Breast epithelium (tissue), 3 donors: ENCODE measurements at regions not wholly inside any gene's neighbourhood (a gene's known extent, or its start where the extent isn't known, plus 50 kb on each side); places are given as distances from the start of the nearest gene placed in this dataset.

Source experiments
- POLR2A ChIP-seq: fragments of 450-650 bp; IDR thresholded peaks from one replicate; pipeline ENCODE4 v1.6.1; 2016; ENCODE audit warnings: antibody characterized with exemption, mild to moderate bottlenecking, moderate library complexity
- POLR2AphosphoS5 ChIP-seq, 3 donors: sonication (generic); formaldehyde crosslinking; IDR thresholded peaks; one replicate each; pipeline ENCODE4 v1.6.1; 2017; ENCODE audit warnings: antibody characterized with exemption in 3 of 3
- TF ChIP-seq, protein P1 (sequence below), 3 donors: fragments of 450-650 bp; IDR thresholded peaks; one replicate each; pipeline ENCODE4 v1.5.1; 2016 to 2017; ENCODE audit warnings: antibody characterized with exemption in 3 of 3, mild to moderate bottlenecking in 3 of 3, moderate library complexity in 3 of 3

- TF ChIP-seq, protein P1, sequence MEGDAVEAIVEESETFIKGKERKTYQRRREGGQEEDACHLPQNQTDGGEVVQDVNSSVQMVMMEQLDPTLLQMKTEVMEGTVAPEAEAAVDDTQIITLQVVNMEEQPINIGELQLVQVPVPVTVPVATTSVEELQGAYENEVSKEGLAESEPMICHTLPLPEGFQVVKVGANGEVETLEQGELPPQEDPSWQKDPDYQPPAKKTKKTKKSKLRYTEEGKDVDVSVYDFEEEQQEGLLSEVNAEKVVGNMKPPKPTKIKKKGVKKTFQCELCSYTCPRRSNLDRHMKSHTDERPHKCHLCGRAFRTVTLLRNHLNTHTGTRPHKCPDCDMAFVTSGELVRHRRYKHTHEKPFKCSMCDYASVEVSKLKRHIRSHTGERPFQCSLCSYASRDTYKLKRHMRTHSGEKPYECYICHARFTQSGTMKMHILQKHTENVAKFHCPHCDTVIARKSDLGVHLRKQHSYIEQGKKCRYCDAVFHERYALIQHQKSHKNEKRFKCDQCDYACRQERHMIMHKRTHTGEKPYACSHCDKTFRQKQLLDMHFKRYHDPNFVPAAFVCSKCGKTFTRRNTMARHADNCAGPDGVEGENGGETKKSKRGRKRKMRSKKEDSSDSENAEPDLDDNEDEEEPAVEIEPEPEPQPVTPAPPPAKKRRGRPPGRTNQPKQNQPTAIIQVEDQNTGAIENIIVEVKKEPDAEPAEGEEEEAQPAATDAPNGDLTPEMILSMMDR (IDR thresholded peaks at IDR 0.05), result no peak
- TF ChIP-seq POLR2A (no peak), POLR2AphosphoS5 (IDR thresholded peaks at IDR 0.05) (no peak)
Measured at GRCh38 chr21:16519036-16519435, 789.3 kb downstream of the USP25 start.
